B cell (primary cell): ENCODE measurements at regions not wholly inside any gene's neighbourhood (a gene's known extent, or its start where the extent isn't known, plus 50 kb on each side); places are given as distances from the start of the nearest gene placed in this dataset.

Experiments used
- CTCF ChIP-seq: fragments of 200-600 bp; IDR thresholded peaks from one replicate; pipeline ENCODE4 v1.8.0; 2022; ENCODE audit warnings: antibody characterized with exemption, mild to moderate bottlenecking
- EZH2 ChIP-seq: IDR thresholded peaks from 2 replicates; pipeline ENCODE4 v1.6.1; 2012; ENCODE audit warnings: borderline replicate concordance, low read depth, mild to moderate bottlenecking, moderate library complexity, low read length; ENCODE audit not compliant: insufficient read depth, poor library complexity, severe bottlenecking

DNA sequence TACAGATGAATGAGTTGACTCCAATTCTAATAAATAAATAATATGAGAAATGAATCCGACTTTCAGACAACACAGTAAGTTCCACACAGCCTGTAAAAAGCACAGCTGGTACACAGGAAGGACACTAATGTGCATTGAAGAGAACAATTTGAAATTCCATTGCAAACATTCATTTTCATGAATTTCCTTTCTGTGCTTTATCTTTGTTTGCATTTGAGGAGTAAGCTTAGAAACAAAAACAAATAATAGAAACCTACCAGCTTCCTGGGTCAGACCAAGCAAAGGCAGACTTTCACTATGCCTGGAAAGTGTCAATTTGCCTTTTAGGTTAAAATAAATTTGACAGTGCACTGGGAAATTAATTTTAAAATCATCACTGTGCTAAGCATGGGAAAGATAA is 143.8 kb upstream of the VLDLR start:
- no peak for TF ChIP-seq CTCF
- no peak for TF ChIP-seq EZH2
